22Rv1 (cell line): ENCODE measurements at regions not wholly inside any gene's neighbourhood (a gene's known extent, or its start where the extent isn't known, plus 50 kb on each side); places are given as distances from the start of the nearest gene placed in this dataset.

Experiments used
- CTCF ChIP-seq: fragments of 450-650 bp; IDR thresholded peaks from 2 replicates; pipeline ENCODE4 v1.5.1; 2017; ENCODE audit warnings: mild to moderate bottlenecking
- ZFX ChIP-seq: fragments of 450-650 bp; IDR thresholded peaks from 2 replicates; pipeline ENCODE4 v1.6.1; 2017; ENCODE audit warnings: antibody characterized with exemption, borderline replicate concordance

- TF ChIP-seq CTCF (peak; percentile 14; the same call in 1 of the 2 replicates), ZFX (no peak)
These were observed 520.4 kb upstream of the CXADR start for GRCh38 chr21:16992448-16992847.
